GM21825 (cell line): ENCODE measurements at regions not wholly inside any gene's neighbourhood (a gene's known extent, or its start where the extent isn't known, plus 50 kb on each side); places are given as distances from the start of the nearest gene placed in this dataset.

Experiments used
- ATAC-seq: cut with Tn5 transposase; IDR thresholded peaks from one replicate; pipeline ENCODE4 v1.9.1; 2021; ENCODE audit warnings: mild to moderate bottlenecking, moderate library complexity; ENCODE audit not compliant: unreplicated experiment

DNA sequence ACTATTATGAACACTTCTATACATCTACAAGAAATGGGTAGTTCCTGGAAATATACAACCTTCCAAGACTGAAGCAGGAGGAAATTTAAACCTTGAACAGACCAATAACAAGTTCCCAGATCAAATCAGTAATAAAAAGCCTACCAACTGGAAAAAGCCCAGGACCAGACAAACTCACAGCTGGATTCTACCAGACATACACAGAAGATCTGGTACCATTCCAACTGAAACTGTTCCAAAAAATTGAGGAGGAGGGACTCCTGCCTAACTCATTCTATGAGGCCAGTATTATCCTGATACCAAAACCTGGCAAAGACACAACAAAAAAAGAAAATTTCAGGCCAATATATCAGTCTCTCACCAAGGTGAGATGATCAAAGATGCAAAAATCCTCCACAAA, 189.4 kb downstream of the RPS29 start:
- no peak for ATAC-seq

DNA sequence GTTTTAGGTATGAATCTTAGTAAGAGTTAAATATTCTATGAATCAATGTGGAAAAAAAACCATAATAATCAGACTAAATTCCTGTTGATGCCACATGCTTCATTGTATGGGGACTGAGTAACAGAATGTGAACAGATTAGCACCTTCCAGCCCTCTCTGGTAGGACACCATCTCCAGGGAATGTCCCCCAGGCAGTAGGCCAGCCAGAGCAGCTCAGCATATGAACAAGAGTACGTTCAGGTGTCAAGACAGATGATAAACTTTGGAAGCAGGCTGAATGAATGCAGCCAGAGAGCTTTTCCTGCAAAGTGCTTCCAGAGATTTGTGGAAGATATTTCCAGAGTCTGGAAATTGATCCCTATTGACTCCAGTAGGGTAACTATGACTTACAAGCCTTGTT, 204.4 kb downstream of the RPS29 start:
- no peak for ATAC-seq

DNA sequence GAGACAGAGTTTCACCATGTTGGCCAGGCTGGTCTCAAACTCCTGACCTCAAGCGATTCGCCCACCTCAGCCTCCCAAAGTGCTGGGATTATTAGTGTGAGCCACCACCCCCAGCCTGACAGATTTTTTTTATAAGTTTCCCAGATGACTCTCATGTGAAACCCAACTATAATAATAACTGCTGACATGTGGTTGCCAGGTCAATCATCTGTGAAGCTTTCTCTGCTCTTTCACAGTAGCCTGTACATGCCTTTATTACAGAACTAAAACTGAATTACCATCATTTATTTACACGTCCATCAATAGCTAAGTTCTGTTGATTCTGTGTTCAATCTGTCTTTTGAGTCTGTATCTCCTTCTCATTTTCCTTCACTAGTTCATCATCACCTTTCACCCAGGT, 218.5 kb downstream of the RPS29 start:
- no peak for ATAC-seq

DNA sequence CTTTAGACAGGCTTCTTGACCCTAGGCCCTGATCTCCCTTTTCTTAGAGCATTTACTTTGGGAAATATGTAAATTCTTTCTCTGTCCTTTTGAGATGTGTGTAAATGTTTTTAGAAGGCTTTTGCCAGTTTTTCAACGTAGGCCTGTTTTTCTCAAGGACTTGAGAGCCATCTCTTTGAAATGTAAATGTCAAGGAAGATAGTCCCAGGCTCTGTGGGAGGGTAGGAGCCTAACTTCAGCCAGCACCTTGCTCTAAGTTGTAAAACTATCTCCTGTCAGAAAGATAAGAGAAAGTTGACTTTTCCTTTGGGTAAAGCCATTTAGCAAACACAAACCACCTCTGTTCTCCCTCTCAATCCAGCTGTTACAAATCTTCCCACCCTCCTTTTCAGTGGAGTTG, 219.8 kb downstream of the RPS29 start:
- no peak for ATAC-seq

DNA sequence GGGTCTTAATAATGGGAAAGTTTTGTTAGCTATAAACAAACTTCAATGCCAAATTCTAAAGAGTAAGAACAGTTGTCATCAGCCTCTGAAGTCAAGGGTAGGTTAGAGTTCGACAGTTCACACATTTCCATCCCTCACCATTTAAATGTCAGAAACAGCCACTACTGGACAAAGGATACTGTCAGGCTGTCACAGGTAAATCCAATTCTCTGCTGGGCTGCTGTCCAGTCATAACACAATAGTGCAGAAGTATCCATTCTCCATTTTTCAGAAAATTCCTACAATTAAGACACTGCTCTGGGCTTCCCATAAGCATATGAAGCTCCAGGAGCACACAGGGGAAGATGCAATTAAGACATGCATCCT, 221.4 kb downstream of the RPS29 start:
- ATAC-seq, result no peak

DNA sequence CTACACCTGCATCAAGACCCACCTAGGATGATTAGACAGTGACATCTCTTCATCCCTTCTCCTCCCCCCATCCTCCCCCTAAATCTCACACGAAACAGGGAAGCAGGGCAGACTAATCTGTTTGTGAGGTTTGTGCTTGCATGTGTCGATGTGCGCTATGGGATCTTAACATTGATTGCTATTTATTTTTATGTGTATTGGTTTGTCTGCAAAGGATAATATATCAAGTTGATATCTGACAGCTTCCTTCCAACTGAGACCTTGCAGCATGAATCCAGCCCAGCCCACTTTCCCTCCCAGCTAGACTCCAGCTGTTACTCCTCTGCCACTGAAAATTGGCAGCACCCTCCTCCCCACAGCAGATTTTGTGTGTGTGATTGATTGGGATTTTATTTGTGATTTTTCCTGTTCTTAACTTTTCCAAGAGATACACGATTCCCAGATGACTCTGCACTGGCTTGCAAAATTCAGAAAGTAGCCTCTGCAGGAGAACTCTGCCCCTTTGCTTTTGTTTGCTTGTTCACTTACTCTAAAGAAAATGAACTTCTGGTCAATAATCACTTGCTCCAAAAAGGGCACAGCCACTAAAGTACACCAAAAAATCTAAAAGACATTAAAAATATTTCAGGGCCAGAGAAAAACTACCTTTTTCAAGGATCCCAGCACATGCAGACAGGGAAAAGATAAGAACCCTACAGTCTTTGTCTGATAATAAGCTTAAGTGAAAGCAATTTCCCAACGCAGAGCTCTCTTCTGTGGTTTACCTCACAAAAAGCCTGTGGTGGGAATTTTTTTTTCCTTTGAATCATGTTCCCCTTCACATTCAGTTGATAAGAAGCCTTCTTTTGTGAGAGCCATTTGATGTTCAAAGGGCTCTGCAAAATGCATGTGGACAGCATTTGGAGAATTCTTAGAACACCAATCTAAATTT, 222.1 kb downstream of the RPS29 start:
- no peak for ATAC-seq

DNA sequence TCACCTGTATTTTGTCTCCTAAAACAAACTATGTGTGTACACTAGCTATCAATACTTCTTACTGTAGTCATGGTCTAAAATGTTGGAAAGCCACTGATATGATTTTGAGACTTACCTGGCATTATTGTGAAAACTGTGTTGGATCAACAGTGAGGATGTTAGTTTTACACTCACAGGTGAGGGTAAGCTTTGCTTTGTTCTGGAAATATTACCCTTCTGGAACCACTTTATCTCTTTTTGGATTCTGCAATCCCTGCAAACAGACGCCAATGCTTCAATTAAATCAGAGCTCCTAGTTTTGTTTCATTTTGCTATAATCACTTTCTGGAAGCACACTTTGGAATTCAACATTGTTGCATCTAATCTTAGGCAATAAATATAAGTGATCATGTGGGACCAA, 223.3 kb downstream of the RPS29 start:
- ATAC-seq, result no peak

DNA sequence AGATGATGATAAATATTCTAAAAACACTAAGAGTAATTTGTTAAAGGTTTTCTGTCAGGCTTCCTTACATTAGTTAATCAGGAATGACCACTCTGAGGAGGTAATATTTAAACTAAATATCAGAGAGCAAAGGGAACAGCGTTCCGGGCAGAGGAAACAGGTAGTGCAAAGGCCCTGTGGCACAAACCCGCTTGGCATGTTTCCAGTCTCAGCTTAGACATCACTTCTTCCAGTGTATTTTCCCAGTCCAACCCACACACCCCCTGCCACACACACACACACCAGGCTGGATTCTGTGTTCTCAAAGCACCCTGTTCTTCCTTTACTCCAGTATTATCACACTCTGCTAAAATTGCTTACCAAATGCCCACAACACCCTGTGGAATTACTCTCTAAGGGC, 247.1 kb downstream of the RPS29 start:
- ATAC-seq, result no peak

DNA sequence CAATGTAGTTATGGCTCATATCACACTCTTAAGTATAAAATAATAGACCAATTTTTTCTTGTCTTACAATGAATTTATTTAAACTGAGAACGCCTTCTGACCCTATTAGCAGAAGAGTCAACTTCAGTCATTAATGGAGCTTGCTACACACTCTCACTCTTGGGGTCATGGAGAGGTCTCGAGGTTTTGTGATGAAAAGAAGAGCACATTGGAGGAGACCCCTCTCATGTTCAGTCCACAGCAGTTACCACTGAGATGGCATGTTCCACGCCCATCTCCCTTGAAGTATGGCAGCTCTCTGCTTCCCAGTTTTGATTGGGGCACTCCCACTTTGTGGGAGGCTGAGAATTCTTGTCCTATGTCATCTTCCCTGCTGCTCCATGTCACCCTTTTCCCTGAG, 266.4 kb downstream of the RPS29 start:
- no peak for ATAC-seq

DNA sequence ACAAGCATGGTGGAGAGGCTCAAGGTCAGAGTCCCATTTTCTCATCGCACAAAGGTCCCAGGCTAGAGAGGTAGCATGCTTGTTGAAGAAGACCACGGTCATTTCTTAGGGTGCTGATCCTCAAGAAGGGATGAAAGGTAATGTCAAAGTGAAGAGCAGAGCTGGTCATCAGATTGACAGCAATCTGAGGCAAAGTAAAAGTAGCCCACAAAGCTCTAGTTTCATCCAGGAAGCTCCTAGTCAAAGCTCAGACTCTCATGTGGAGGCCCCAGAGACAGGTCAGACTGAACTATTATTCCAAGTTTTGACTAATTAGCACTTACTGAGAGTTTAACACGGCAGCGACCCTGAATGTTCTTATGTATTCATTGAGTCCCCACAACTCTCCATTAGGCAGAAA, 270.6 kb downstream of the RPS29 start:
- ATAC-seq, result no peak

DNA sequence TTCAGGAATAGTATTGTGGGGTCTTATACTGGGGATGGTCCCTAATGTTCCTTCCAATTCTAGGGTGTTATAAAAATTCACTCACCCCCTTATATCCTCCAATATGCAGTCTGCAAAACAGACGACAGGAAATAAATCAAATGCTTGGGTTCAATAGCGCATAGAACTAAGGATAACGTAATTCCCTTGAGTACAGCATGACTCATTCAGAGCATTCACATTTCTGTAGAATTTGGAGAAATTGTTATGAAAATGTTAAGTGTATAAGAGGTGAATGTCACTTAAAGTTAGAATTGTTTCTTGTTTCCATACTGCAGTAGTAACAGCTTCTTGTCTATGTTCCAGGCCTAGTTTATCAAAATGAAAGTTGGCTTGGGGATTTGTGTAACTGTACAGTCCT, 271.4 kb downstream of the RPS29 start:
- no peak for ATAC-seq

DNA sequence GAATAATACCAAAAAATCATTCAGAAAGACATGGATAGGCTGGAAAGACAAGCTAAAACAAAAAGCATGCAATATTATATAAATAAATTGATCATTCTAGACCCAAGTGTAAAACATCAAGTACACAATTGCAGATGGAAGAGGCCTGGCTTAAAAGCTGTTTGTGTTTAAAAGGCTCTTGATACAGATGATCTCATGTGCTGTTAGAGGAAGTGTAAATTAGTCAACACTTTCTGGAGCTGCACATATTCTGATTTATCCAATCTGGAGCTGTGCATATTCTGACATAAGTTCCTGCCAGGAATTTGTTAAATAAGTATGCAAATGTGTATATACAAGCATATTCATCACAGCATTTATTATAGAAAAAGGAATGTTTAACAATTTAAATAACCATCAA, 273.1 kb downstream of the RPS29 start:
- ATAC-seq, result no peak

DNA sequence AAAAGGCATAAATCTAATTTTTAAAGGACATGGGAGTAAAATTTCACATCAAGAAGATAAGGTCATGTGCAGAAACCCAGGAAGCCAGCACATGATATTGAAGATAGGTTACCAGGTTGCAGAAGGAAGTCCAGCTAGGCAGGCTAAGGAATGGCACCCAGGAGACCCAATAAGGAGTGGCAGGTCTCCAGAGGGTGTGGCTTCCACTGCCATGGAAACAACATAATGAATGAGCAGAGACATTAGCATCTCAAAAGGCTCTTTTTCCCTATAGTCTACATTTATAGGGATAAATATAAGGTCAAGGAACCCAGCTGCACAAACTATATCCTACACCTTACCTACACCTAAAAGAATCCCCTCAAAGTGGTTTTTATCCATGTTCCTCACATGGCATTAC, 275.9 kb downstream of the RPS29 start:
- no peak for ATAC-seq

DNA sequence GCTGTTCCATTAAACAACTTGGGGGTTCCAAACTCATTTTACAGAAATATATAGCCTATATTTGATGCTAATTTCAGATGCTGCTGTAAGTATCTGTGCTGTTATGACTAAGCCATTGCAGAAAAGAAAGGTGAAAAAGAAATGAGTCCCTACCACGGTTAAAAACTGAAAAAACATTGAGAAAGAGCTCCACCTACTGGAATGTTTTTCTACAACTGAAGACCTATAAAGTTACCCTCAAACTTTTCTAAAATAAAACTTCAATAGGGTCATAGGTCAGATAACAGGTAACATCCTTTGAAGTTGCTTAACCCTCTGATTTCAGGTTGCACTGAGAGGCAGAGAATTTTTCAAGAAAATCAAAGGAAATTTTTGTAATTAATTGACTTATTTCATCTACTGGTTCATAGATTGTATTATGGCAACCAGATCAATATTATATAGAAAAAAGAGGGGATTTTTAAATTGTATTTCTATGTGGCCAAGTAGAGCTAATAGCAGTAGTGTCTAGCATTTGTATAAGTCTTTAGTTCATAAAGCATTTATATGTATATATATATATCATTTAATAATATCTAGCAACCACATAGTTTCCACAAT, 279.9 kb downstream of the RPS29 start:
- ATAC-seq, result peak; percentile 70

DNA sequence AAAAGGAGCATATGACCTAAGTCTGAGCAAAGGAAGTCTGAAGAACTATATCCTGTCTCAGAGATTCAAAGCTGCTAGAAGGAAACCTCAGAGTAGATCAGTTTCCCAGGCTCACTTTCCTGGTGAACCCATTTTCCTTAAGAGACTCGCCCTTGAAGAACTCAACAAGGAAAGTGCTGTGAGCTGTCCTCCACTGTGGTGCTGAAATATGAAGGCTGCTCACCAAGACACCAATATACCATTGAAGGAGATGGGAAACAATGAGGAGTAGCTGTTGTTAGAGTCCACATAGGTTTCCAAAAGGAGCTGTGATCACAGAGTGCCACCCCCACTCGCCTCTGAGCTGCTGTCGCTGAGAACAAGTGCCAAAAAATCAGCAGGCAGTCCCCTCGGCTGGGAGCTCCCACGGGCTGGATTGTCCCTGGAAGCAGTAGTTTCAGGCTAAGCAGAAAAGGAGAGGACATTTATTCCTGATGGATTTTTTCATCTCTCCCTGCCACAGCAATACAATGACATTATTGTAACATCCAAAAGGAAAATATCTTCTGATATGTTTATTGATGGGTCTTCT, 282.1 kb downstream of the RPS29 start:
- no peak for ATAC-seq

DNA sequence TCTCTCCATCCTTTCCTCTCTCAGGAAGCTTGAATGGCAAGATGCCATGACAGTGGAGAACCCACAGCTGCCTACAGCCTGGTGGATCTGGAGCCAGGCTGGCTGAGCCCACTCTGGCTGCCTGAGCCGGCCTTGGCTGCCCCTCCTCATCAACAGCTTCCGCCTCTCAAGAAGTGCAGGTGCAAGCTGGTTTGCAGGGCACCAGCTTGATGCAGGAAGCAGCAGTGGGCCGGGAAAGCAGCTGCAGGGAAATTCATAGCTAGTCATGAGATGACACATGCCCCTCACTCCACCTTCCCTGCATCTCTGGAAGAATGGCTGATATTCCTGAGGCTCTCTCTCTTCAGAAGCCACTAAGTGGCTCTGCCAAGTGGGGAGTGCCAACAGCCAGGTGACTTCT, 289.1 kb downstream of the RPS29 start:
- no peak for ATAC-seq

DNA sequence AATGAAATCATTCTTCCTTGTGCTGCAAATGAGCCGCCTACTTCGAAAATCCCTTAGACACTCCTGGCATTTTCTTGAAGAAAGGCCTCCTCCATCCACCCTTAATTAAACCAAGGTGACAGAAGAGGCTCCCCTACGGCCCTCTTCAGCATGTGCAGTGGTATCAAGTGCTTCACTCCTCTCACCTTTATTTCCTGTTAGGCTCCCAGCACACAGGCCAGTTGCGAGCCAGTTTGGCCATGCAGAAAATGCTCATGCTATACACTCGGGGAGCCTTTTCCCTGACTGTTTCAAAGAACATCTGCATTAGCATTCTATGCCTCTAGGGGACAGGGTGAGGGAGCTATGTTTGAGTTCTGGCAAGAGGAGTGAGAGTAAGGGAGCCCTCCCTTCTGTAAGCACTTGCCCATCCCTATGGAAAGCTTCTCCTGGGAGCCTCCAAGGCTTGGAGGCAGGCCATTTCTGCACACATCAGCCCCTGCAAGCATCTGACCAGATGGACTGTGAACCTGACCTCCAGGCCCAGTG, 291.5 kb downstream of the RPS29 start:
- no peak for ATAC-seq

DNA sequence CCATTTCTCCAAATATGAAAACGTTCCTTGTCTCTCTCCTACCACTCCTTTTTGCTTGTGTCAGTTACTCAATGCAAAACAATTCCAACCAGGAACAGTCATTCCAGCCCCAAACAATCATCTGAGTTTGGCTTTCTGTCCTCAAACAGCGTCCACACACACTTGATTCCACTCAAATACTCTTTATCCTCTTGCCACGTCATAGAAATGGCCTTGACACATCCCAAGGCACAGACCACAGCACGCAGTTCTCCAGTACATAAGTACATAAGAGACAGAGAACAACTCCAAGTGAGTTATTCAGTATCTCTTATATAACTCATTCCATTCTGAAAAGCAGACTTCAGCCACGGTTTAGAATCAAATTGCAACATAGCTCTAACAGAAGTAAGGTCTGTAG, 299.2 kb downstream of the RPS29 start:
- no peak for ATAC-seq

DNA sequence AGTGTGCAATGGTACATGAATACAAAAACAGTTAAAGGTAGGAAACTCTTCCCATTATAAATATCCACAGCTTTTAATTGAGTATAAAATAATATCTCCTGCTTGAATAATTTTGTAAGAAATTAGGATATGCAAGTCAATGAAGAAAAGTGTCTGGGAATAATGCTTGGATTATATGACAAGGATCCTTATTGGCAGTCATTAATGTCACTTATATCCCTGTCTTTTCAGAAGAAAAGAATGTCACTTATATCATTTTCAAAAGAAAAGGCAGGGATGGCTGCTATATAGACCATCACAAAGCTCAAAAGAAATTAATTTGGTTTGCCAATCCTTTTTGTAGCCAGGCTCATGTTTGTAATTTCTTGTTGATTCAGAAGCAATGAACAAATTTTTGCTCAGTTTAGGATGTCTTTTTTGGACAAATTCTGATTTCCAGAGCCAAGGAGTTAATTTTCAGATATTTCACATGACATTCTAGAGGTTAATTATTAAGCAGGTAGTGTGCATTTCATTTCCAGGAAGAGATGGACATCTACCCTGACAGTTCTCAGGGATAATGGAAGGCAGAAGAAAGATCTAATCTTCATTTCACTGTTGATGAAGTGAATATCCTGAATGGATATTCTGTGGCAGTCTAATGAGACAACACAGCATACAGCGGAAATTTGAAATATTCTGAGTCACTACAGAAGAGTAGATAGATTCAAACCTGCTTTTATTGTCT, 299.8 kb downstream of the RPS29 start:
- no peak for ATAC-seq

DNA sequence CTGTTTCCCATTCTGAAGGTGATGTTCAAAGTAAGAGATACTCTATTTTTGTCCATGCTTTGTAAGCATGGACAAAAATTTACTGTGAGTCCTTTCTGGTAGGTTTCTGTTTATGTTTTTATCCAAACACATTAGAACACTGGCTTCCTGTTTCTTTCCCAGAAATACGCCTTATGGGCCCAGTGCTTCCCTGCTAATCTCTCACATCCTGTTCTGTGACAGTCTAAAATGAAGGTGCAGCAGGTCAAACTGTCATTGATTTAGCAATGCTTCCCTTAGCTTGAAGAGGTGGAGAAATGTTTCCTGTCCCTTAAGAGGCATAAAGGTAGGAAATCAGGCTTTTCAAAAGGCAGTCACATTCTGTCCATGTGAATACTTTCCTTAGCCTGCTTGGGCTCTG, 305.6 kb downstream of the RPS29 start:
- no peak for ATAC-seq

DNA sequence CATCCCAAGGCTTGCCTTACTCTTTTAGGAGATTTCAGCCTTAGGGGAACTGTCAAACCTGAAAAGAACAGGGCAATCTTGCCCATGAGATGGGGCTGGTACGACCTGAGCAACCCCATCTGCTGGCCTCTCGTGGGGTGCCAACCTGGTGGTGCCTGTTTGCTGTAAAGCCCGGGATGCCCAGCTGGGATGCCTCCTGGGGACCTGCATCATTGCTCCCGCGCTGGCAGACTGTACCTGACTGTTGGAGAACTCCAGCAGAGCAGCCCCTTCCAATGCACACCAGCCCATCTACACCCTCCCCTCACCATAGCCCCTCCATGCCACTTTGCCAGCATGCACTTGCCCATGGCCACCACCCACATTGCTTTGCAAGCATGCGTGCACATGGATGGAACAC, 335.7 kb downstream of the RPS29 start:
- ATAC-seq, result no peak
